K562 (cell line): ENCODE measurements at regions not wholly inside any gene's neighbourhood (a gene's known extent, or its start where the extent isn't known, plus 50 kb on each side); places are given as distances from the start of the nearest gene placed in this dataset.

Experiments
- ATAC-seq: fragments of 200-7000 bp; cut with Tn5 transposase; 3 replicates; pipeline ENCODE4 v1.9.1; 2020; ENCODE audit warnings: moderate library complexity
- BruUV-seq: library from RNA; stranded (reverse); fragments of 400-500 nt; replicated peaks from 2 replicates; lab custom pipeline; 2021; lab: Mats Ljungman, UMichigan
- CTCF ChIA-PET: fragments of 300-600 bp; formaldehyde crosslinking; extraction: SDS; loops from one replicate; lab custom pipeline; 2021; ENCODE audit warnings: low intra/inter-chr PET ratio; lab: Yijun Ruan, JAX
- POLR2A ChIA-PET: fragments of 300-600, 350-650 bp; sonication (Branson Sonifier 250); formaldehyde crosslinking; extraction: SDS; loops from one replicate; lab custom pipeline; 2021; ENCODE audit warnings: antibody characterized with exemption, inconsistent platforms; lab: Yijun Ruan, JAX
- DNase-seq, 4 experiments: peaks; one replicate each; pipeline versions ENCODE4 v3.0.0 to v3.0.0-alpha.2; 2011 to 2018; ENCODE audit warnings: low spot score in 3 of 4, mixed read lengths in 3 of 4; ENCODE audit errors: extremely low read depth in 1 of 4
- FAIRE-seq: peaks from 2 replicates; lab custom pipeline; 2011; peaks lifted over from hg19 to GRCh38; lab: Jason Lieb, UNC
- H2AFZ ChIP-seq: 2 replicates; pipeline ENCODE4 v1.6.0; 2011; ENCODE audit warnings: low read depth, low read length, control low read depth, inconsistent platforms
- H3K27ac ChIP-seq: fragments of 200-600 bp; 3 replicates; pipeline ENCODE4 v1.8.0; 2011; ENCODE audit warnings: low read depth, mild to moderate bottlenecking, control low read depth, inconsistent platforms, low read length, moderate library complexity, mixed read lengths; ENCODE audit errors: extremely low read depth
- H3K27me3 ChIP-seq, 2 experiments: fragments of 300-600 bp in 1 of 2; 2 replicates in 1 of 2; 3 replicates in 1 of 2; pipeline versions ENCODE4 v1.6.0 to v1.8.0; 2011; ENCODE audit warnings: inconsistent platforms in 2 of 2, low read length in 2 of 2, mild to moderate bottlenecking in 1 of 2, mixed read lengths in 1 of 2, moderate library complexity in 1 of 2; ENCODE audit not compliant: control insufficient read depth in 2 of 2, insufficient read depth in 2 of 2
- H3K36me3 ChIP-seq: fragments of 300-600 bp; 3 replicates; pipeline ENCODE4 v1.8.0; 2011; ENCODE audit warnings: mild to moderate bottlenecking, low read length, inconsistent platforms; ENCODE audit not compliant: control insufficient read depth, insufficient read depth
- H3K4me1 ChIP-seq, 2 experiments: fragments of 200-600 bp in 1 of 2; replicated peaks in 1 of 2; 2 replicates in 1 of 2; 3 replicates in 1 of 2; pipeline versions ENCODE4 v1.5.1 to v1.8.0; 2011; ENCODE audit warnings: inconsistent platforms in 2 of 2, low read length in 2 of 2, mild to moderate bottlenecking in 1 of 2, mixed read lengths in 1 of 2, moderate library complexity in 1 of 2; ENCODE audit not compliant: control insufficient read depth in 2 of 2, insufficient read depth in 2 of 2
- H3K4me2 ChIP-seq: 2 replicates; pipeline ENCODE4 v1.6.1; 2011; ENCODE audit warnings: low read length, control low read depth, inconsistent platforms, mixed read lengths; ENCODE audit not compliant: insufficient read depth
- H3K4me3 ChIP-seq: fragments of 200-600 bp; sonication (generic), shearing (Covaris generic); 2 replicates; pipeline ENCODE4 v1.5.1; 2016; ENCODE audit warnings: control low read depth, inconsistent platforms
- H3K79me2 ChIP-seq: fragments of 200-600 bp; 3 replicates; pipeline ENCODE4 v1.8.0; 2011; ENCODE audit warnings: low read length, inconsistent platforms; ENCODE audit not compliant: control insufficient read depth, insufficient read depth
- H3K9ac ChIP-seq, 2 experiments: 2 replicates each; pipeline versions ENCODE4 v1.6.0 to v1.6.1; 2011; ENCODE audit warnings: low read depth in 2 of 2, low read length in 2 of 2, control low read depth in 1 of 2, inconsistent platforms in 1 of 2, mild to moderate bottlenecking in 1 of 2, mixed read lengths in 1 of 2; ENCODE audit not compliant: insufficient read depth in 1 of 2
- H3K9me1 ChIP-seq: one replicate; pipeline ENCODE4 v1.6.0; 2011; ENCODE audit warnings: inconsistent platforms, mild to moderate bottlenecking, low read length, moderate library complexity; ENCODE audit not compliant: control insufficient read depth, insufficient read depth
- H3K9me3 ChIP-seq: replicated peaks from 2 replicates; pipeline ENCODE4 v1.5.1; 2011; ENCODE audit warnings: low read depth, low read length, inconsistent platforms; ENCODE audit not compliant: control insufficient read depth, insufficient read depth
- H4K20me1 ChIP-seq: replicated peaks from 2 replicates; pipeline ENCODE4 v1.6.1; 2011; ENCODE audit warnings: low read length, inconsistent platforms, mixed read lengths; ENCODE audit not compliant: control insufficient read depth, insufficient read depth
- POLR3A ChIP-seq: IDR thresholded peaks from 2 replicates; pipeline ENCODE4 v1.6.1; 2011; ENCODE audit warnings: borderline replicate concordance, mild to moderate bottlenecking, moderate library complexity; ENCODE audit not compliant: insufficient read length, insufficient read depth; ENCODE audit errors: extremely low read depth
- ZFX ChIP-seq: sonication (generic); formaldehyde crosslinking; IDR thresholded peaks from 2 replicates; pipeline ENCODE4 v1.8.0; 2022; ENCODE audit warnings: mild to moderate bottlenecking, missing genetic modification reagents, moderate library complexity
- ZNF507 ChIP-seq: conservative IDR thresholded peaks from 2 replicates; pipeline ENCODE4 v1.6.1; 2017; ENCODE audit warnings: missing genetic modification characterization, missing compliant biosample characterization
- WGBS: fragments of 100-300 bp; shearing (Covaris generic); methylation state at CpG from one replicate; pipeline ENCODE4 v1.1.6; 2016; ENCODE audit warnings: low coverage, mixed read lengths; ENCODE audit not compliant: insufficient coverage; ENCODE audit errors: missing lambda C conversion rate; 5-methylcytosine and 5-hydroxymethylcytosine counted together
- in situ Hi-C: fragments of 300-500 bp; cut with MboI; formaldehyde crosslinking; loops from 4 replicates; pipeline ENCODE4 v1.15.0; 2018; ENCODE audit warnings: inconsistent platforms, mixed read lengths
- intact Hi-C: fragments of 100-400 bp; cut with micrococcal nuclease; formaldehyde crosslinking; loops from 2 replicates; pipeline ENCODE4 v1.14.2; 2022
- TF ChIP-seq, protein P1 (sequence below), 2 experiments: fragments of 450-650 bp in 1 of 2; IDR thresholded peaks; 2 replicates each; pipeline ENCODE4 v1.6.1; 2011 to 2017; ENCODE audit warnings: low read depth in 2 of 2, antibody characterized with exemption in 1 of 2, borderline replicate concordance in 1 of 2, low read length in 1 of 2, mild to moderate bottlenecking in 1 of 2, mixed read lengths in 1 of 2; ENCODE audit not compliant: control insufficient read depth in 1 of 2

DNA sequence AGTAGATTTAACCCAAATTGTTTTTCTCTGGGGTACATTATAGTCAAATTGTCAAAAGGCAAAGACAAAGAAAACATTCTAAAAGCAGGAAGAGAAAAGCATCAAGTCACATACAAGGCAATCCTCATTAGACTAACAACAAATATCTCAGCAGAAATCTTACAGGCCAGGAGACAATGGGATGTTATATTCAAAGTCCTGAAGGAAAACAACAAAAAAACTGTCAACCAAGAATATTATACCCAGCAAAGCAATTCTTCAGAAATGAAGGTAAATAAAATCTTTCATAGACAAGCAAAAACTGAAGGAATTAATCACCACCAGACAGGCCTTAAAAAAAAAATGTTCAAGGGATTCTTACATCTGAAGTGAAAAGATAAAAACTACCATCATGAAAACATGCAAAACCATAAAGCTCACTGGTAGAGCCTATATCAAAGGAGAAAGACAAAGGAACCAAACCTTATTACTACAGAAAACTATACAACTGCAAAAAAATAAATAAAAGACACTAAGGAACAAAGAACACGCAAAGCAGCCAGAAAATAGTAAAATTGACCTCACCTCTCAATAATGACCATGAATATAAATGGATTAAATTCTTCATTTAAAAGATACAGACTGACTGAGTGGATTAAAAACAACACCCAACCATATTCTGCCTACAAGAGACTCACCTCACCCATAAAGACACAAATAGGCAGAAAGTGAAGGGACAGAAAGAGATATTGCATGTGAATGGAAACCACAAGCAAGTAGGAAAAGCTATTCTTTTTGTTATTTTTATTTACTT is 113.8 kb upstream of the ZC3H11B start:
- intact Hi-C loops = no loop called here
- ATAC-seq (no peak), FAIRE-seq (no peak), DNase-seq (no peak)
- Histone ChIP-seq H3K9me1 (no peaks in the 10 kb centered on the region), H4K20me1 (no peaks in the 10 kb centered on the region), H3K9me3 (no peaks in the 10 kb centered on the region), H3K9ac (no peak overlapping the region), H3K27me3 (no peaks in the 10 kb centered on the region), H3K79me2 (no peaks in the 10 kb centered on the region), H3K36me3 (no peaks in the 10 kb centered on the region), H3K4me3 (no peak overlapping the region), H3K27ac (no peak overlapping the region), H3K4me1 (no peaks in the 10 kb centered on the region), H2AFZ (no peak overlapping the region), H3K4me2 (no peak overlapping the region)
- CTCF ChIA-PET = no interaction called here
- no TSS peak for BruUV-seq
- POLR2A ChIA-PET = no interaction called here
- no peak for TF ChIP-seq ZFX (CRISPR knock-in tag)
- TF ChIP-seq ZNF507 (tag) = peak; percentile 97
- 0% methylated on average over 1 of the region's 1 CpG for WGBS
- in situ Hi-C loops = no loop called here

DNA sequence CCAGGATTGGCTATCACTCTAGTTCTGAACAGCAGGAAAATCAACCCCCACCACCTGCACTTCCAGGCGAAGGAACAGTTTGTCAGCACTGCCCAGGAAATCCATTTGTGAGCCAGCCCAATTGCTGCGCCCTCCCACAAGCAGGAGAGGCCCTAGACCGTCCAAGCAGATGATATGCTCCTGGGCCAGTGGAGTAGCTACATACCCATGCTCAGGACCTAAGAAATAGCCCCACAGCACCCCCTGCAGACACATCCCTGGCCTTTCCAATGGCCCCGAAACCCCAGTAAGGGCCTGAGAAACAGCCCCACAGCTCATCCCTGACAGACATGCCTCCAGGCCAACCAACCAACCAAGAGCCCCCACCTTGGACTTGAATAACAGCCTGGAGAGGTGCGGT is 111.5 kb upstream of the ZC3H11B start:
- no peak overlapping the region for H3K4me2 ChIP-seq
- no peaks in the 10 kb centered on the region for H3K36me3 ChIP-seq
- peak; percentile 98 for ATAC-seq
- ChIA-PET CTCF (interaction anchor here (0.7 kb wide), 1 partner anchor 56 kb away, joined by 3 read pairs; no protein-coding TSS in a partner anchor), POLR2A (interaction anchor here (0.7 to 2.2 kb wide), 2 partner anchors 14 to 18 kb away, joined by 3 to 5 read pairs; no protein-coding TSS in a partner anchor)
- H2AFZ ChIP-seq = no peak overlapping the region
- no peak for FAIRE-seq
- WGBS = 3% methylated on average over 5 of the region's 5 CpGs
- H3K9me1 ChIP-seq = no peaks in the 10 kb centered on the region
- H3K9me3 ChIP-seq = no peaks in the 10 kb centered on the region
- H3K4me1 ChIP-seq = no peaks in the 10 kb centered on the region
- no peaks in the 10 kb centered on the region for H3K79me2 ChIP-seq
- DNase-seq = peak in 2 of 4 experiments; percentile 45 to 47
- in situ Hi-C loops (no loop called here), intact Hi-C loops (loop anchor here (1.0 kb wide), 1 partner anchor 63 kb away; no protein-coding TSS in a partner anchor)
- H4K20me1 ChIP-seq = no peaks in the 10 kb centered on the region
- no peak overlapping the region for H3K27ac ChIP-seq
- no peak overlapping the region for H3K9ac ChIP-seq
- H3K27me3 ChIP-seq = no peaks in the 10 kb centered on the region
- no peak overlapping the region for H3K4me3 ChIP-seq
- no TSS peak for BruUV-seq
- TF ChIP-seq, protein P1, sequence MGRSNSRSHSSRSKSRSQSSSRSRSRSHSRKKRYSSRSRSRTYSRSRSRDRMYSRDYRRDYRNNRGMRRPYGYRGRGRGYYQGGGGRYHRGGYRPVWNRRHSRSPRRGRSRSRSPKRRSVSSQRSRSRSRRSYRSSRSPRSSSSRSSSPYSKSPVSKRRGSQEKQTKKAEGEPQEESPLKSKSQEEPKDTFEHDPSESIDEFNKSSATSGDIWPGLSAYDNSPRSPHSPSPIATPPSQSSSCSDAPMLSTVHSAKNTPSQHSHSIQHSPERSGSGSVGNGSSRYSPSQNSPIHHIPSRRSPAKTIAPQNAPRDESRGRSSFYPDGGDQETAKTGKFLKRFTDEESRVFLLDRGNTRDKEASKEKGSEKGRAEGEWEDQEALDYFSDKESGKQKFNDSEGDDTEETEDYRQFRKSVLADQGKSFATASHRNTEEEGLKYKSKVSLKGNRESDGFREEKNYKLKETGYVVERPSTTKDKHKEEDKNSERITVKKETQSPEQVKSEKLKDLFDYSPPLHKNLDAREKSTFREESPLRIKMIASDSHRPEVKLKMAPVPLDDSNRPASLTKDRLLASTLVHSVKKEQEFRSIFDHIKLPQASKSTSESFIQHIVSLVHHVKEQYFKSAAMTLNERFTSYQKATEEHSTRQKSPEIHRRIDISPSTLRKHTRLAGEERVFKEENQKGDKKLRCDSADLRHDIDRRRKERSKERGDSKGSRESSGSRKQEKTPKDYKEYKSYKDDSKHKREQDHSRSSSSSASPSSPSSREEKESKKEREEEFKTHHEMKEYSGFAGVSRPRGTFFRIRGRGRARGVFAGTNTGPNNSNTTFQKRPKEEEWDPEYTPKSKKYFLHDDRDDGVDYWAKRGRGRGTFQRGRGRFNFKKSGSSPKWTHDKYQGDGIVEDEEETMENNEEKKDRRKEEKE (IDR thresholded peaks at IDR 0.05; ENCODE audit: borderline replicate concordance in 1 of 2, control insufficient read depth in 1 of 2, low read depth in 2 of 2, low read length in 1 of 2) = no peak
- TF ChIP-seq POLR3A = no peak
